Keratinocyte (primary cell): ENCODE measurements at regions not wholly inside any gene's neighbourhood (a gene's known extent, or its start where the extent isn't known, plus 50 kb on each side); places are given as distances from the start of the nearest gene placed in this dataset.

Experiments
- DNase-seq: peaks from one replicate; pipeline ENCODE4 v3.0.0-alpha.2; 2011; ENCODE audit warnings: low read depth, missing footprints, low spot score
- FAIRE-seq: peaks from 2 replicates; lab custom pipeline; 2011; peaks lifted over from hg19 to GRCh38; lab: Jason Lieb, UNC
- H2AFZ ChIP-seq: 2 replicates; pipeline ENCODE4 v1.6.0; 2012; ENCODE audit warnings: low read length, control low read depth, inconsistent platforms; ENCODE audit not compliant: control insufficient read depth
- H3K27ac ChIP-seq: 2 replicates; pipeline ENCODE4 v1.5.1; 2011; ENCODE audit warnings: low read length; ENCODE audit not compliant: control insufficient read depth, insufficient read depth
- H3K27me3 ChIP-seq: 3 replicates; pipeline ENCODE4 v1.6.0; 2011; ENCODE audit warnings: low read length; ENCODE audit not compliant: control insufficient read depth, insufficient read depth; ENCODE audit errors: extremely low read depth
- H3K36me3 ChIP-seq, 2 experiments: 2 replicates in 1 of 2; 3 replicates in 1 of 2; pipeline ENCODE4 v1.5.1; 2011; ENCODE audit warnings: low read length in 2 of 2, mild to moderate bottlenecking in 1 of 2; ENCODE audit not compliant: control insufficient read depth in 2 of 2, insufficient read depth in 2 of 2; ENCODE audit errors: extremely low read depth in 1 of 2
- H3K4me1 ChIP-seq: 3 replicates; pipeline ENCODE4 v1.5.1; 2011; ENCODE audit warnings: low read length; ENCODE audit not compliant: control insufficient read depth, insufficient read depth; ENCODE audit errors: extremely low read depth
- H3K4me2 ChIP-seq: 3 replicates; pipeline ENCODE4 v1.6.0; 2011; ENCODE audit warnings: low read depth, low read length; ENCODE audit not compliant: control insufficient read depth, insufficient read depth; ENCODE audit errors: extremely low read depth
- H3K4me3 ChIP-seq, 3 experiments: fragments of 200-600 bp in 1 of 3; sonication (generic) in 1 of 3; 2 replicates in 2 of 3; 3 replicates in 1 of 3; pipeline ENCODE4 v1.5.1; 2011 to 2016; ENCODE audit warnings: low read length in 3 of 3, mild to moderate bottlenecking in 3 of 3, control low read depth in 2 of 3, inconsistent platforms in 1 of 3, low read depth in 1 of 3, mixed read lengths in 1 of 3, mixed run types in 1 of 3, moderate library complexity in 1 of 3; ENCODE audit not compliant: control insufficient read depth in 2 of 3, insufficient read depth in 2 of 3; ENCODE audit errors: extremely low read depth in 1 of 3
- H3K79me2 ChIP-seq: 2 replicates; pipeline ENCODE4 v1.6.0; 2012; ENCODE audit warnings: low read length; ENCODE audit not compliant: control insufficient read depth, insufficient read depth
- H3K9ac ChIP-seq: 3 replicates; pipeline ENCODE4 v1.6.0; 2011; ENCODE audit warnings: low read length; ENCODE audit not compliant: control insufficient read depth, insufficient read depth; ENCODE audit errors: extremely low read depth
- H3K9me1 ChIP-seq: 3 replicates; pipeline ENCODE4 v1.6.0; 2011; ENCODE audit warnings: low read length; ENCODE audit not compliant: control insufficient read depth, insufficient read depth; ENCODE audit errors: extremely low read depth
- H3K9me3 ChIP-seq: 2 replicates; pipeline ENCODE4 v1.5.1; 2012; ENCODE audit warnings: low read depth, low read length; ENCODE audit not compliant: control insufficient read depth
- H4K20me1 ChIP-seq: 3 replicates; pipeline ENCODE4 v1.6.0; 2011; ENCODE audit warnings: low read length; ENCODE audit not compliant: control insufficient read depth, insufficient read depth; ENCODE audit errors: extremely low read depth
- CTCF ChIP-seq, 3 experiments: IDR thresholded peaks in 1 of 3; conservative IDR thresholded peaks in 1 of 3; optimal IDR thresholded peaks in 1 of 3; 2 replicates in 2 of 3; 3 replicates in 1 of 3; pipeline versions ENCODE3 to v1.5.1; 2011; ENCODE audit warnings: low read length in 3 of 3, mild to moderate bottlenecking in 3 of 3, moderate library complexity in 2 of 3, control low read depth in 1 of 3, inconsistent platforms in 1 of 3; ENCODE audit not compliant: insufficient read depth in 2 of 3; ENCODE audit errors: extremely low read depth in 1 of 3
- EZH2 ChIP-seq: IDR thresholded peaks from one replicate; pipeline ENCODE4 v1.6.1; 2012; ENCODE audit warnings: inconsistent platforms, mild to moderate bottlenecking, low read length, moderate library complexity
- dilution Hi-C: fragments of 300-500 bp; cut with MboI; formaldehyde crosslinking; loops from one replicate; pipeline ENCODE4 v1.7.0; 2020; ENCODE audit warnings: low sequenced_read_pairs; ENCODE audit not compliant: extremely low pct_ligation_motif_present

DNA sequence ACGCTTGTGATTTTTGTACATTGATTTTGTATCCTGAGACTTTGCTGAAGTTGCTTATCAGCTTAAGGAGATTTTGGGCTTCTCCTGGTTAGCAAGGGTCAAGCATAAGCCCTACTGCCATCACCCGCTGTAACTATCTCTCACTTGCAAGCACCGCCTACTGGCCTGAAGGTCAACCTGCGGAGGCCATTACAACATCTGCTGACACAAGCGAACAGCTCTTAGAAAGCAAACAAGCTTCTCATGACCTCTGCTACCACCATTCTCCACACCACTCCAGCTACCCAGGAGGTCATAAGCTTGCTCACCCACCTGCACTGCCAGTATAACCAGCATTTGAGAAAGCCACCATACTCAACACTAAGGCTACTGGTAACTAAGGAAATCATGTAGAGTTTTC lies 288.4 kb upstream of the KIRREL3 start:
- FAIRE-seq = no peak
- H3K9me1 ChIP-seq = no peaks in the 10 kb centered on the region
- no peaks in the 10 kb centered on the region for H3K27me3 ChIP-seq

DNA sequence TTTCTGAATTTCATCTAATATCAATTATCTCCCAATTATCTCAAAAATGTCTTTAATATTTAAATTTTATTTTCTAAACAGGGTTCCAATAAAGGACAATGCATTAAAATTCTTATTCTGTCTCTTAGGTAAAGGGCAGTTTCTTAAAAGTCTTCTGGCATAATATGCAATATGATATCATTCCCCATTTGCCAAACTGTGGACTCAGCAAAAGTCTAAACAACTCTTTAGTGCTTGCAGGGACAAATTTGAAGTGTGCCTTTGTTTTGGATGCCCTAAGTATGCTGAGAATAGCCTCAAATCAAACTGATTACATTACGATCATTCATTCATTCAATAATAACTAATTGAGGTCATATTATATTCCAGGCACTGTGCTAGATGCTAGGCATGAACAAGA lies 281.0 kb upstream of the KIRREL3 start:
- no peak overlapping the region for H3K4me3 ChIP-seq
- no peaks in the 10 kb centered on the region for H3K27me3 ChIP-seq
- FAIRE-seq (no peak), DNase-seq (no peak)
- dilution Hi-C loops = no loop called here
- H3K9me3 ChIP-seq = no peaks in the 10 kb centered on the region
- H3K27ac ChIP-seq = no peak overlapping the region
- H4K20me1 ChIP-seq = no peaks in the 10 kb centered on the region
- no peak overlapping the region for H3K9ac ChIP-seq
- H2AFZ ChIP-seq = no peak overlapping the region
- H3K36me3 ChIP-seq = no peaks in the 10 kb centered on the region
- H3K9me1 ChIP-seq = no peaks in the 10 kb centered on the region
- H3K4me1 ChIP-seq = peaks cover 24% of the 10 kb centered on the region
- TF ChIP-seq CTCF (optimal IDR thresholded peaks at IDR 0.05 in 1 of 3, IDR thresholded peaks at IDR 0.05 in 1 of 3, conservative IDR thresholded peaks at IDR 0.05 in 1 of 3; ENCODE audit: extremely low read depth in 1 of 3, insufficient read depth in 2 of 3, low read length in 3 of 3) (no peak), EZH2 (no peak)
- H3K4me2 ChIP-seq = no peak overlapping the region
- H3K79me2 ChIP-seq = no peaks in the 10 kb centered on the region

More for the DNA sequence above, 288.4 kb upstream of the KIRREL3 start:
- no peak for DNase-seq
- TF ChIP-seq CTCF (optimal IDR thresholded peaks at IDR 0.05 in 1 of 3, IDR thresholded peaks at IDR 0.05 in 1 of 3, conservative IDR thresholded peaks at IDR 0.05 in 1 of 3; ENCODE audit: extremely low read depth in 1 of 3, insufficient read depth in 2 of 3, low read length in 3 of 3) = no peak
- no peak for TF ChIP-seq EZH2
- Histone ChIP-seq H3K27ac (no peak overlapping the region), H3K4me2 (no peak overlapping the region), H2AFZ (no peak overlapping the region), H3K36me3 (no peaks in the 10 kb centered on the region), H3K9ac (no peak overlapping the region), H3K4me1 (no peaks in the 10 kb centered on the region), H3K79me2 (no peaks in the 10 kb centered on the region), H4K20me1 (no peaks in the 10 kb centered on the region), H3K4me3 (no peak overlapping the region), H3K9me3 (no peaks in the 10 kb centered on the region)
- dilution Hi-C loops = no loop called here
